ENCODE measurements at regions not wholly inside any gene's neighbourhood (a gene's known extent, or its start where the extent isn't known, plus 50 kb on each side); places are given as distances from the start of the nearest gene placed in this dataset.

DNA sequence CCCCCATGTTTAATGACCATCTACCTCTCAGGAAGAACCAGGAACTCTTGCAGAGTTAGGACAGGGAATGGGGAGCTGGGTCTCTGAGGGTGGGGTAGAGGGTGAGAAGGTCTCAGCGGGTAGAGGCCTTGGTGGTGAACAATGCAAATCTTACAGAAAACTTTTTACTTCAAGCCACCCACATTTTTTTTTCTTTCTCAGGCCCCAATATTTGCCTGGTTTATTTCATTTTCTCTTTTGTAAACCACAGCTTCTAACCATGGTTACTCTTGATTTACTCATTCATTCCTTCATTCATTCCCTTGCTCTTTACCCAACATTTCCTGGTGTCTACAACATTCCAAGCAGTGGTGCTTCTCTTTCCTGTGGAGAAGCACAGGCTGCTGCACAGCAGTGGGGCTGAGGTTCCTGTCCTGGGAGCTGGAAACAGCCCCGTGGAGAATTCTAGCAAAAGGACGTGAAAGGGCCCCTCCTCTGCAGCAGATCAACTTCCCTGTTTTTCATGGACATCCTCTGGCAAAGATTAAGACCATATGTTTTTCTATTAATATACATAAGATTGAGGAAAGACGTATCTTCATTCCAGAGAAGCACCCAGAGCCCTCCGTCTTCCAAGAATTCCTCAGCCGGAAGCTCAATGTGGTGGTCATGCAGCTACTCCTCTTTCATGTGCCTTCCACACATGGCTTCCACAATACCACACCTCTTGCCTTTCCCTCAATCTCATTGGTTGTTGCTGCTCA lies 224.4 kb upstream of the SESN3 start:
- intact Hi-C loops (cut with micrococcal nuclease): no loop called here

DNA sequence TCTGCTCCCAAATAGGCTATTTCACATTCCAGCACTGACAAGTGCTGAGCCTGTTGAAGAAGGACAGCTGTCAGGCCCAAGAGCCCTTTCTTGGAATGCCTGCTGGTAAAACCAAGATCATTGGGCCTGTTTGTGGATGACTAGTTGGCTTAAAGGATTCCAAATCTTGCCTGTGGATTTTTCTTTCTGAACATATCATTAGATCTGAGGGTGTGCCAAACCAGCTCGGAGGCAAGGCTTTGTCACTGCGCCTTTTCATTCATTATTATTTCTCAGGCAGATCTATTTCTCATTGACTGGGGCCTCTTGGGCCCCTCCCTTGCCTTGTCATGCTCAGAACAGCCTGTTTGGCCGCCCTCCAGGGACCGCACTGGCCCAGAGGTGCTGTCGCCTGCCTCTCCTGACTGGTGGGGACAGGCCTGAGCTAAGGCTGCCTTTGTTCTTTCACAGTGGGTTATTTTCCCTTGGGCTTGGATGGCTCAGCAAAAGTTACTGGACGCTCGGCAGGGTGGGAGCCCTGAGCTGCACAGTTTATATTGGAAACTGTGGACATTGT lies 222.7 kb upstream of the SESN3 start:
- Histone ChIP-seq H3K4me1 (peaks cover 34% of the 10 kb centered on the region), H3K9me3 (replicated peaks) (peaks cover 6% of the 10 kb centered on the region), H3K36me3 (no peaks in the 10 kb centered on the region), H3K27me3 (ENCODE audit: low read depth) (no peaks in the 10 kb centered on the region), H3K4me3 (no peak overlapping the region), H3K27ac (replicated peaks) (peak overlapping the region; percentile 22)
- intact Hi-C loops (cut with micrococcal nuclease): no loop called here
- peak; percentile 61 for DNase-seq
- TF ChIP-seq, protein P1, sequence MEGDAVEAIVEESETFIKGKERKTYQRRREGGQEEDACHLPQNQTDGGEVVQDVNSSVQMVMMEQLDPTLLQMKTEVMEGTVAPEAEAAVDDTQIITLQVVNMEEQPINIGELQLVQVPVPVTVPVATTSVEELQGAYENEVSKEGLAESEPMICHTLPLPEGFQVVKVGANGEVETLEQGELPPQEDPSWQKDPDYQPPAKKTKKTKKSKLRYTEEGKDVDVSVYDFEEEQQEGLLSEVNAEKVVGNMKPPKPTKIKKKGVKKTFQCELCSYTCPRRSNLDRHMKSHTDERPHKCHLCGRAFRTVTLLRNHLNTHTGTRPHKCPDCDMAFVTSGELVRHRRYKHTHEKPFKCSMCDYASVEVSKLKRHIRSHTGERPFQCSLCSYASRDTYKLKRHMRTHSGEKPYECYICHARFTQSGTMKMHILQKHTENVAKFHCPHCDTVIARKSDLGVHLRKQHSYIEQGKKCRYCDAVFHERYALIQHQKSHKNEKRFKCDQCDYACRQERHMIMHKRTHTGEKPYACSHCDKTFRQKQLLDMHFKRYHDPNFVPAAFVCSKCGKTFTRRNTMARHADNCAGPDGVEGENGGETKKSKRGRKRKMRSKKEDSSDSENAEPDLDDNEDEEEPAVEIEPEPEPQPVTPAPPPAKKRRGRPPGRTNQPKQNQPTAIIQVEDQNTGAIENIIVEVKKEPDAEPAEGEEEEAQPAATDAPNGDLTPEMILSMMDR (IDR thresholded peaks at IDR 0.05; ENCODE audit: borderline replicate concordance): no peak

More for the DNA sequence above, 224.4 kb upstream of the SESN3 start:
- Histone ChIP-seq H3K9me3 (replicated peaks) (peaks cover 6% of the 10 kb centered on the region), H3K4me1 (peaks cover 42% of the 10 kb centered on the region), H3K27ac (replicated peaks) (no peak overlapping the region), H3K36me3 (no peaks in the 10 kb centered on the region), H3K4me3 (no peak overlapping the region), H3K27me3 (ENCODE audit: low read depth) (no peaks in the 10 kb centered on the region)
- no peak for DNase-seq
- TF ChIP-seq, protein P1 (IDR thresholded peaks at IDR 0.05; ENCODE audit: borderline replicate concordance): no peak

DNA sequence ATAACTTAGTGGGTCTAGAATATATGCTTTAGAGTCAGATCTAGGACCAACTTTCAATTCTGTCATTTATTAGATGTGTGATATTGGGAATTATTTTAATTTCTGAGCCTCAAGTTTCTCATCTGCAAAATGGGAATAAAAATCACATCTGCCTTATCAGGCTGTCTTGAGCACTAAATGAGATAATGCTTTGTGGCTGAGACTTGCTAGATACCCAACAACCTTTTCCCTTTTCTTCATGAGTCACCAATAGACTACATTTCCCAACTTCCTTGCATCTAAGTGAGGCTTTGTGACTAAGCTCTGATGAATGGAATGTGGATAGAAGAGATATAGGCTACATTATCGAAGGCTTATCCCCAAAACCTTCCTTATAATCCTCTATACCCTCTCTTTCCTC lies 220.7 kb upstream of the SESN3 start:
- TF ChIP-seq, protein P1 (IDR thresholded peaks at IDR 0.05; ENCODE audit: borderline replicate concordance): no peak
- intact Hi-C loops (cut with micrococcal nuclease): no loop called here

DNA sequence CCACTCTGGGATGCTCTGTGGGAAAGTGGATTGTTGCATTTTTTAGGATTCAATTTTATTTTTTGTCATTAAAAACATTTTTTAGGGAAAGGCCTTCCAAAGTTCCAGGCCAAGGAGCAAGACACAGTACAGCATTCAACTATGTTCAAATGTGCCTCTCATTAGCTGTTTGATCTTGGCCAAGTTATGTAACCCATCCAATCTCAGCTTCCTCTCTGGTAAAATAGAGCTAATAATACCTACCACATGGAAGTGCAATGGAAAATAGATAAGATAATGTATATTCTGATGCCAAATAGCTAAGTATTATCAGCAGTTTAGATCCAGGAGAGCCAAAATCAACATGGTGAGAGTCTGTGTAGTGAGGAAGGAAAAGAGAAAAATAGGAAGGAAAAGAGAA lies 220.3 kb upstream of the SESN3 start:
- Histone ChIP-seq H3K36me3 (no peaks in the 10 kb centered on the region), H3K4me3 (no peak overlapping the region), H3K27ac (replicated peaks) (peak overlapping the region; percentile 44), H3K4me1 (peaks cover 34% of the 10 kb centered on the region), H3K9me3 (replicated peaks) (peaks cover 6% of the 10 kb centered on the region), H3K27me3 (ENCODE audit: low read depth) (no peaks in the 10 kb centered on the region)
- intact Hi-C loops (cut with micrococcal nuclease): no loop called here
- DNase-seq: no peak
- TF ChIP-seq, protein P1 (IDR thresholded peaks at IDR 0.05; ENCODE audit: borderline replicate concordance): no peak

More for the DNA sequence above, 220.7 kb upstream of the SESN3 start:
- H3K4me3 ChIP-seq: no peak overlapping the region
- H3K4me1 ChIP-seq: peaks cover 34% of the 10 kb centered on the region
- no peaks in the 10 kb centered on the region for H3K36me3 ChIP-seq
- DNase-seq: no peak
- H3K27ac ChIP-seq (replicated peaks): peak overlapping the region; percentile 44
- H3K9me3 ChIP-seq (replicated peaks): peaks cover 6% of the 10 kb centered on the region
- no peaks in the 10 kb centered on the region for H3K27me3 ChIP-seq (ENCODE audit: low read depth)

DNA sequence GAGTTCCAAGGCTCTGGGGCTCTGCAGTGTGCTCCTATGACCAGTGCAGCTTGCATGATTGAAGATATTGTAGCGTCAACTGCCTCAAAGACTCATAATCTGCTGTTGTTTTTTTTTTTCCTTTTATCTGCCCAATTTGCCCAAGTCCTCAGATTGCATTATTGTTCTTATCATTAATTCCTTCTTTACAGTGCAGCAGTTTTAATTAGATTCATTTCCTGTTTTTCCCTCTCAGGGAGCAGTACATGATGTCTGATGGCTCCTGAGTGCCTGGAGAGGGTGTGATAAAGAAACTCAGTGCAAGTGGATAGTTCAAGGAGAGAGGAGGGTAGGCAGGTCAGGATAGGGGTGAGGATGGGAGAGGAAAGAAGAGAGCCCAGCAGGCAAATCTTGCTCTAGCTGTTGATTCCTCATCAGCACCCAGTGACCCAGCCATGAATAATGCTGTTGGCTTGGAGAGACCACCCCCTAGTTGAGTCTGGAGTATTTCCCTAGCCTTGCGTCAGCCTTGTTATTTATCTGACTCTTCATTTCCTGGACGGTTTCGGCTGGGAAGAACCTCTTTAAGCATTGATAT lies 219.6 kb upstream of the SESN3 start:
- no peaks in the 10 kb centered on the region for H3K27me3 ChIP-seq (ENCODE audit: low read depth)
- TF ChIP-seq, protein P1 (IDR thresholded peaks at IDR 0.05; ENCODE audit: borderline replicate concordance): no peak
- intact Hi-C loops (cut with micrococcal nuclease): no loop called here
- no peak for DNase-seq
- H3K4me3 ChIP-seq: no peak overlapping the region
- H3K27ac ChIP-seq (replicated peaks): peak overlapping the region; percentile 44
- H3K4me1 ChIP-seq: peaks cover 34% of the 10 kb centered on the region
- H3K36me3 ChIP-seq: no peaks in the 10 kb centered on the region
- peaks cover 6% of the 10 kb centered on the region for H3K9me3 ChIP-seq (replicated peaks)

Measured in left ventricle myocardium inferior (tissue), 1 donor.